ENCODE measurements at regions not wholly inside any gene's neighbourhood (a gene's known extent, or its start where the extent isn't known, plus 50 kb on each side); places are given as distances from the start of the nearest gene placed in this dataset.

DNA sequence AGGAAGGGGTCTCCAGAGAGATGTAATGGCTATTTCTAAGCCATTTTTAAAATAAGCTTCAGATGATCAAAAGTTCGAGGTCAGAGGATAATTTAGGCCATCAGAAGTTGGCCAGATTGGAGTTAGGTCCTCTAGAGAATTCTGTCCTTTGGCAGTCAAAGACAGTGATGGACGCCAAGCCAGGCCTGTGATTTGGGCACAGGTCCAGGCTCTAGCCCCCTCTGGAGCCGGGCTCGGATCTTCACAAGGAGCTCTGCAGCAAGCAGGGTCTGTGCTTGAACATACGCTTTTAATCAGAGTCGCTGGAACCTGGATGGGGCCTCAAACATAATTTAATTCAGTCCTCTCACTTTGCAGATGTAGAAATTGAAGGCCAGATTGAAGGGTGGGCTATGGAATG, 151.4 kb upstream of the BCL6 start:
- no peak overlapping the region for H3K9ac ChIP-seq
- no peak for TF ChIP-seq Cebpa-rat (IDR thresholded peaks at IDR 0.05)
- no peaks in the 10 kb centered on the region for H3K36me3 ChIP-seq
- no peaks in the 10 kb centered on the region for H4K20me1 ChIP-seq
- H3K4me1 ChIP-seq = no peaks in the 10 kb centered on the region
- no peak overlapping the region for H3K4me2 ChIP-seq
- H3K9me3 ChIP-seq = peaks cover 7% of the 10 kb centered on the region; the same call in 1 of the 2 replicates
- no peak overlapping the region for H3K27ac ChIP-seq
- no peak overlapping the region for H3K4me3 ChIP-seq
- H3K27me3 ChIP-seq = no peaks in the 10 kb centered on the region

DNA sequence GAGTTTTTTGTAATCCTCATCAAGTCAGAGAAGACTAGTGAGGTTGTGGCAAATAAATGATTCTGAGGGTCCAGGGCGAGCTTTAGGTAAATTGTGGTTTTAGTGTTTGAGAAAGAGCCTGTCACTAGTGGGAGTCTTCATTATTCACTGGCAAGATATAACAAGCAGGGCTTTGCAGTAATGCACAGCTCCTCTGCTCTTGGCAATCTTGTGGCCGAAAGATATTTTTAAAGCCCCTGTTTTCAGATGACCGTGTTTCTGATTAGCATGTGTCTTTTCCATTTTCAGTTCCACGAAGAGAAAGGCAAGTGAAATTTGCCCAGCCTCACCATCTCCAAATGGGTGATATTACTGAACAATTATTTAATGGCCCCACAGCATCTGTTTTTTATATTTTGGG, 154.0 kb upstream of the BCL6 start:
- no peak for TF ChIP-seq Cebpa-rat (IDR thresholded peaks at IDR 0.05)
- no peak overlapping the region for H3K9ac ChIP-seq

DNA sequence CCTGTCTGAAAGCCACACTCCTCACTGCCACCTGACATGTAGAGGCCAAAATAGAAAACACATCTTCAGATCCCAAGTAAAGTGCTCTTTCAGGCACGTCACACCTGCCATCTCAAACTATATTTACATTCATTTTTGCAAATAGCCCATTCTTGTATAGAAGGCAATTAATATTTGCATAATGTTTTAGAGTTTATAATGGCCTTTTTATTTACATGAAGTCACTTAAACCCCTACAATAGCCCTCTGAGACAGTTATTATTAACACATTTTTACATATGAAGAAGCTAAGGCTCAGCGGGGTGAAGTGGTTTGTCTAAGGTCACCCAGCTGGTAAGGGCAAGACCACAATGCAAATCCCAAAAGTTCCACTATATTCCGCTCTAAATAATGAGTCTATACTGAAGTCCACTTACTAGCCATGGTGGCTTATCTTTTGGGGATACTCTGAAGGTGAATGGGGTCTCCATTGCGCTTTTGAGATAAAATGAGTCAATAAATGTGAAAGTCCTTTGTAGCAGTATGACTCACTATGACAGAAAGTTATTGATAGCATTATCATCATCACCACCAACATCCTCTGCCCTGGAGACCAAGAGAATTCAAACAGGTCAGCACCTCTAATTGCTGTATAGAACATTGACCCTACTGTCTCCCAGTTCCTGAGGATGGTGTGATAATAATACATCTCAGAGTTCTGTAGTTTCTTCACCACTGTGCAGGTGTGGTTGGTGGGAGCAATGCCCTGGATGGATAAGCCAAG, 155.9 kb upstream of the BCL6 start:
- no peaks in the 10 kb centered on the region for H3K27me3 ChIP-seq
- no peak overlapping the region for H3K4me3 ChIP-seq
- no peaks in the 10 kb centered on the region for H4K20me1 ChIP-seq
- H3K27ac ChIP-seq = no peak overlapping the region
- no peaks in the 10 kb centered on the region for H3K36me3 ChIP-seq
- TF ChIP-seq Cebpa-rat (IDR thresholded peaks at IDR 0.05) = no peak
- H3K9ac ChIP-seq = no peak overlapping the region
- H3K4me1 ChIP-seq = no peaks in the 10 kb centered on the region
- no peak overlapping the region for H3K4me2 ChIP-seq
- peaks cover 29% of the 10 kb centered on the region for H3K9me3 ChIP-seq

More for the DNA sequence above, 154.0 kb upstream of the BCL6 start:
- Histone ChIP-seq H3K4me1 (no peaks in the 10 kb centered on the region), H3K27ac (no peak overlapping the region), H3K4me2 (no peak overlapping the region), H3K4me3 (no peak overlapping the region), H4K20me1 (no peaks in the 10 kb centered on the region), H3K9me3 (peaks cover 29% of the 10 kb centered on the region), H3K27me3 (no peaks in the 10 kb centered on the region), H3K36me3 (no peaks in the 10 kb centered on the region)

DNA sequence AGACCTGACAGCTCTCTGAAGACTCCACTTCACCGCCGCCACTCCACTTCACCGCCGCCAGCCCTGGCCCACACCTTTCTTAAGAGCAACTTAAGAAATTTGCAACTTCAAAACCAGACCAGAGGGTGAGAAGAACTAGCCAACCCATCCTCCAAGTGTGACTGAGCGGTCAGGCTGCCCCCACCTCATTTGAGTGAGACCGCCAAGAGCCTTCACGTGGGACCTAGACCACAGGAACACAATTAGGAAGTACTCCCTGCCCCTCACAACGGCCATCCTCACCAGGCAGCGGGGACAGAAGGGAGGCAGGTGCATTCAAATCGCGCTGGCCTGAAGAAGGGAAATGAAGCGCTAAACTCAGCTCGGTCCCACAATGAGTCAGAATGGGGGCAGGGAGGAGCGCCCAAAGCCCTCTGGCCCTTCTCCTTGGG, 156.8 kb upstream of the BCL6 start:
- TF ChIP-seq Cebpa-rat (IDR thresholded peaks at IDR 0.05) = no peak
- no peaks in the 10 kb centered on the region for H3K4me1 ChIP-seq
- H3K27me3 ChIP-seq = no peaks in the 10 kb centered on the region
- no peaks in the 10 kb centered on the region for H3K36me3 ChIP-seq
- no peak overlapping the region for H3K4me2 ChIP-seq
- no peak overlapping the region for H3K9ac ChIP-seq
- H4K20me1 ChIP-seq = no peaks in the 10 kb centered on the region
- no peak overlapping the region for H3K27ac ChIP-seq
- H3K9me3 ChIP-seq = peaks cover 23% of the 10 kb centered on the region
- no peak overlapping the region for H3K4me3 ChIP-seq

DNA sequence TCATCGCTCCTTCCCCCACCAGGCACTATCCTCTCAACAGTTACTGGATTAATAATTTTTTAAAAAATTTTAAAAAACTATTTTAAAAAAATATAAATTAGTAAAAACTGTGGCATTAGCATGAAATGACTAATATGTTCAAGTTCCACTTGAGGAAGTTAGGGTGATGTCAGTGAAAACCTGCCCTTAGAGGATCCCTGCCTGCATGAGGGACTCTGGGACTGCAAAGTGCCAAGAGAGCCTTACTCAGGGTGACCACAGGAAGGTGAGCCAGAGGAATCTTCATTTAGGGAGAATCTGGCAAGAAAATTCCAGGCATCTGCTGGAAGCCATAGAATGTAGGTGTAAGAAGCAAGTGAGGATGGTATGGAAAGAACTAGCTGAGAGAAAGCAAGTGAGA, 157.7 kb upstream of the BCL6 start:
- no peaks in the 10 kb centered on the region for H3K36me3 ChIP-seq
- no peaks in the 10 kb centered on the region for H4K20me1 ChIP-seq
- no peaks in the 10 kb centered on the region for H3K27me3 ChIP-seq
- no peaks in the 10 kb centered on the region for H3K4me1 ChIP-seq
- no peak overlapping the region for H3K27ac ChIP-seq
- no peak for TF ChIP-seq Cebpa-rat (IDR thresholded peaks at IDR 0.05)
- no peak overlapping the region for H3K4me3 ChIP-seq
- peaks cover 23% of the 10 kb centered on the region for H3K9me3 ChIP-seq
- H3K4me2 ChIP-seq = no peak overlapping the region
- H3K9ac ChIP-seq = no peak overlapping the region

DNA sequence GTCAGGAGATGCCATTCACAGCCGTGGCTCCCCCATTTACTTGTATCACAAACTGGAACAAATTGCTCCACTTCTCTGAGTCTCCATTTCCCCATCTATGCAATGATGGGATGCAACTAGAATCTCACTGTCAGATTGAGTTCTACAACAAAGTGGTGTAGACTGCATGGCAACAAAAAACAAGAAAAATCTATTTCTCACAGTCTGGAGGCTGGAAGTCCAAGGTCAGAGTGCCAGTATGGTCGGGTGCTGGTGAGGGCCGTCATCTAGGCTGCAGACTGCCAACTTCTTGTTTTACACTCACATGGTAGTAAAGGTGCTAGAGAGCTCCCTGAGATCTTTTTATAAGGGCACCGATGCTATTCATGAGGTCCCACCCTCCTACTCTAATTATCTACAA, 158.4 kb upstream of the BCL6 start:
- Histone ChIP-seq H3K9me3 (peaks cover 23% of the 10 kb centered on the region), H3K27ac (no peak overlapping the region), H3K4me1 (no peaks in the 10 kb centered on the region), H3K9ac (no peak overlapping the region), H4K20me1 (no peaks in the 10 kb centered on the region), H3K36me3 (no peaks in the 10 kb centered on the region), H3K27me3 (no peaks in the 10 kb centered on the region), H3K4me3 (no peak overlapping the region), H3K4me2 (no peak overlapping the region)
- no peak for TF ChIP-seq Cebpa-rat (IDR thresholded peaks at IDR 0.05)

DNA sequence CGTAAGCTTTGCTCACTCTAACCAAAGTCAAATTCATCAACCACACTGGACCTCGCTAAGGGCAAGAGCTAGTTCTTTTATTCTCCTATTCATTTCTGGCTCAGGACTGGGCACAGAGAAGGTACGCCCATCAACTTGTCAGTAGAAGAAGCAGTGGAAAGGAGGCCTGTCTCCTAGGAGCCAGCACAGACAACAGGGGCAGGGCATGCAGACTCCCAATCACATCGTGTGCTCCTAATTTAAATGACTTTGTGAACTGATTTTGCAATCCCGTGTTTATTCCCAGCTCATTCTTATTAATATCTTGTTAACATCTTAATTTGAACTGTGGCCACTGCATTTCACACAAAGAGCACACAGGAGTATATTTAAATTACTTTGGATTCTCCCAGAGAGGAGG, 161.1 kb upstream of the BCL6 start:
- no peak for TF ChIP-seq Cebpa-rat (IDR thresholded peaks at IDR 0.05)
- Histone ChIP-seq H3K36me3 (no peaks in the 10 kb centered on the region), H3K4me2 (no peak overlapping the region), H3K9me3 (peaks cover 28% of the 10 kb centered on the region), H3K9ac (no peak overlapping the region), H3K27ac (no peak overlapping the region), H3K4me1 (peaks cover 13% of the 10 kb centered on the region), H3K27me3 (no peaks in the 10 kb centered on the region), H4K20me1 (no peaks in the 10 kb centered on the region), H3K4me3 (no peak overlapping the region)

DNA sequence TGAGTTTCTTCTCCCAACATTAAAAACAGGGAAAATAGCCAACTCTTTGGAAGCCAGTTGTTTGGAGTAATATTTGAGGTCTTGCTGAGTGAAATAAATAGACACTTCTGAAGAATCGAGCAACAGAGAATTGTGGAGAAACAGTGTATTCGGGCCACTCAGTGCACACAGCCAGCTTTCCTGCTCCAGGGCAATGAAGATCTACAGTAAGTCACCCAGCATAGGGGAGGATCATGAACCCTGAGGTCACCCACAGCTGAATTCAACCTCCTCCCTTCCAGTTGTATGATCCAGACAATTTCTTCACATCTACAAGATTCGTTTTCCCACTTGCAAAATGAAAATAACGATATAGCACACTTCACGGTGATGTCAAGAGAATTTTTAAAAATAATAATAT, 161.7 kb upstream of the BCL6 start:
- Histone ChIP-seq H3K9me3 (peaks cover 27% of the 10 kb centered on the region), H3K27me3 (no peaks in the 10 kb centered on the region), H3K9ac (no peak overlapping the region), H3K4me3 (no peak overlapping the region), H3K27ac (no peak overlapping the region), H4K20me1 (no peaks in the 10 kb centered on the region), H3K4me2 (no peak overlapping the region), H3K4me1 (peaks cover 13% of the 10 kb centered on the region), H3K36me3 (no peaks in the 10 kb centered on the region)
- TF ChIP-seq Cebpa-rat (IDR thresholded peaks at IDR 0.05) = no peak

DNA sequence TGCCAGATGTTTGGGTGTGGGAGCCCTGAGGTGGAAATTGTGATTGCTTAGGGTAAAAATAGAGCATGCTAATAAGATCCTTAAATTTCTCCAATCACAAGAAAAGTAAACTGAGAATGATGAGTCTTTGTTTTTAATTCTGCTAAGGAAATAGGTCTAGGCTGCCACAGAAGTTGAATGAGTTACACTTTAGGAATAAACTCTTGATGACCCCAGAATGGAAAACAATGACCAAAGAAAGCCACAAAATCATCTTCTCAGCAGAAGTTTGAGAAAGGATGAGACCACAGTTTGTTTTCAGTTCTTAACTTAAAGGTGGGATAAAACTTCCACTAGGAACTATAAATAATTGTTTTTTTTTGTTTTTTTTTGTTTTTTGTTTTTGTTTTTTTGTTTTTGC, 164.6 kb upstream of the BCL6 start:
- Histone ChIP-seq H3K36me3 (no peaks in the 10 kb centered on the region), H3K4me3 (no peak overlapping the region), H3K4me1 (peaks cover 29% of the 10 kb centered on the region), H3K9me3 (peaks cover 6% of the 10 kb centered on the region; the same call in 1 of the 2 replicates), H4K20me1 (no peaks in the 10 kb centered on the region), H3K9ac (no peak overlapping the region), H3K27ac (no peak overlapping the region), H3K27me3 (no peaks in the 10 kb centered on the region), H3K4me2 (no peak overlapping the region)
- TF ChIP-seq Cebpa-rat (IDR thresholded peaks at IDR 0.05) = no peak

DNA sequence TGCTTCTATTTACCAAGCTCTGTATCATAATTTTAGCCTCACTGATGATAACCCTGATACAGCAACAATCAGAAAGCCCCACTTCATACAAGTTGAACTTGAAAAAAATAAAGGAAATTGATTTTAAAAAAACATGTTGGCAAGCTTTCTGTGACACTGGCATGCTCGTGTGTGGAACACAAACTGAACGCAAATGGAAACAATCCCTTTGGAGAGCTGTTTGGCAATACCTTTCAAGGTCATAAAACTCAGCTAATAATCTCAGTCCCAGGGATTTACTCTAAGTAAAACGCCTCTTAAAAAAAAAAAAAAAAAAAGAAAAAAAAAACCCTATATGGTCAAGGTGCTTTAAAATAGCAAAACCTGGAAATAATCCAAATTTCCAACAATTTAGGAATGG, 166.7 kb upstream of the BCL6 start:
- no peak overlapping the region for H3K27ac ChIP-seq
- no peaks in the 10 kb centered on the region for H3K27me3 ChIP-seq
- peaks cover 48% of the 10 kb centered on the region for H3K4me1 ChIP-seq

More for the DNA sequence above, 166.7 kb upstream of the BCL6 start:
- no peak overlapping the region for H3K4me3 ChIP-seq
- H3K9ac ChIP-seq = no peak overlapping the region
- H3K36me3 ChIP-seq = no peaks in the 10 kb centered on the region
- H3K9me3 ChIP-seq = peaks cover 8% of the 10 kb centered on the region; the same call in 1 of the 2 replicates
- no peak for TF ChIP-seq Cebpa-rat (IDR thresholded peaks at IDR 0.05)
- no peaks in the 10 kb centered on the region for H4K20me1 ChIP-seq
- no peak overlapping the region for H3K4me2 ChIP-seq

All from BLaER1 (cell line).